GM12878 (cell line): ENCODE measurements at regions not wholly inside any gene's neighbourhood (a gene's known extent, or its start where the extent isn't known, plus 50 kb on each side); places are given as distances from the start of the nearest gene placed in this dataset.

Experiments used
- ATAC-seq: fragments of 200-7000 bp; cut with Tn5 transposase; 3 replicates; pipeline ENCODE4 v1.9.1; 2020; ENCODE audit warnings: mild to moderate bottlenecking, moderate library complexity
- BruUV-seq: library from RNA; stranded (reverse); fragments of 400-500 nt; replicated peaks from 2 replicates; lab custom pipeline; 2021; lab: Mats Ljungman, UMichigan
- CTCF ChIA-PET: fragments of 300-600 bp; sonication (Branson Sonifier 250); formaldehyde crosslinking; extraction: SDS; loops from one replicate; lab custom pipeline; 2021; ENCODE audit warnings: inconsistent platforms; lab: Yijun Ruan, JAX
- POLR2A ChIA-PET: fragments of 350-600 bp; formaldehyde crosslinking; extraction: SDS; loops from one replicate; lab custom pipeline; 2021; ENCODE audit warnings: inconsistent platforms; lab: Charles Lee
- RAD21 ChIA-PET: fragments of 300-600 bp; sonication (Branson Sonifier 250); formaldehyde crosslinking; loops from one replicate; lab custom pipeline; 2023; ENCODE audit warnings: antibody characterized with exemption; ENCODE audit not compliant: unreplicated experiment; lab: Charles Lee
- SMC1A ChIA-PET: fragments of 300-600 bp; sonication (Branson Sonifier 250); formaldehyde crosslinking; loops from one replicate; lab custom pipeline; 2023; ENCODE audit not compliant: unreplicated experiment, uncharacterized antibody; lab: Charles Lee
- DNase-seq: peaks from one replicate; pipeline ENCODE4 v3.0.0-alpha.2; 2011; ENCODE audit warnings: low read depth, low spot score
- FAIRE-seq: peaks from 3 replicates; lab custom pipeline; 2011; peaks lifted over from hg19 to GRCh38; lab: Jason Lieb, UNC
- H2AFZ ChIP-seq: 2 replicates; pipeline ENCODE4 v1.6.0; 2011; ENCODE audit warnings: low read depth, low read length, control low read depth; ENCODE audit not compliant: control insufficient read depth
- H3K27ac ChIP-seq: 2 replicates; pipeline ENCODE4 v1.5.1; 2011; ENCODE audit warnings: control low read depth; ENCODE audit not compliant: control insufficient read depth, insufficient read depth
- H3K27me3 ChIP-seq, 2 experiments: replicated peaks in 1 of 2; 2 replicates each; pipeline versions ENCODE4 v1.6.0 to v1.6.1; 2011; ENCODE audit warnings: low read length in 1 of 2; ENCODE audit not compliant: control insufficient read depth in 2 of 2, insufficient read depth in 2 of 2
- H3K36me3 ChIP-seq, 2 experiments: 2 replicates each; pipeline ENCODE4 v1.5.1; 2011; ENCODE audit warnings: low read length in 1 of 2; ENCODE audit not compliant: control insufficient read depth in 2 of 2, insufficient read depth in 2 of 2
- H3K4me1 ChIP-seq: 2 replicates; pipeline ENCODE4 v1.6.1; 2011; ENCODE audit warnings: mild to moderate bottlenecking, low read length, moderate library complexity, mixed read lengths; ENCODE audit not compliant: control insufficient read depth, insufficient read depth
- H3K4me2 ChIP-seq: 2 replicates; pipeline ENCODE4 v1.6.0; 2011; ENCODE audit warnings: control low read depth; ENCODE audit not compliant: control insufficient read depth, insufficient read depth
- H3K4me3 ChIP-seq: fragments of 200-600 bp; sonication (generic); 2 replicates; pipeline ENCODE4 v1.5.1; 2016
- H3K79me2 ChIP-seq: 2 replicates; pipeline ENCODE4 v1.6.0; 2011; ENCODE audit warnings: low read length; ENCODE audit not compliant: control insufficient read depth, insufficient read depth
- H3K9ac ChIP-seq: 2 replicates; pipeline ENCODE4 v1.8.0; 2011; ENCODE audit warnings: low read length, control low read depth, mixed read lengths; ENCODE audit not compliant: control insufficient read depth, insufficient read depth
- H3K9me3 ChIP-seq: replicated peaks from 3 replicates; pipeline ENCODE4 v1.5.1; 2011; ENCODE audit warnings: mild to moderate bottlenecking, low read length; ENCODE audit not compliant: control insufficient read depth, insufficient read depth
- H4K20me1 ChIP-seq: 2 replicates; pipeline ENCODE4 v1.6.0; 2011; ENCODE audit not compliant: control insufficient read depth, insufficient read depth
- BACH1 ChIP-seq: fragments of 450-650 bp; IDR thresholded peaks from 2 replicates; pipeline ENCODE4 v1.6.1; 2017; ENCODE audit warnings: mild to moderate bottlenecking, borderline replicate concordance
- FOXK2 ChIP-seq: fragments of 450-650 bp; IDR thresholded peaks from 2 replicates; pipeline ENCODE4 v1.6.1; 2017; ENCODE audit warnings: mild to moderate bottlenecking, moderate library complexity
- GABPA ChIP-seq: IDR thresholded peaks from 2 replicates; pipeline ENCODE4 v1.6.1; 2014; ENCODE audit warnings: antibody characterized with exemption, low read depth, mild to moderate bottlenecking, inconsistent platforms
- JUNB ChIP-seq: IDR thresholded peaks from 2 replicates; pipeline ENCODE4 v1.6.1; 2016; ENCODE audit warnings: antibody characterized with exemption, mild to moderate bottlenecking
- KAT2A ChIP-seq: conservative IDR thresholded peaks from 2 replicates; pipeline ENCODE4 v1.6.1; 2011; ENCODE audit warnings: low read depth, low read length; ENCODE audit not compliant: control insufficient read depth
- NR2F1 ChIP-seq: fragments of 450-650 bp; conservative IDR thresholded peaks from 2 replicates; pipeline ENCODE4 v1.6.1; 2017; ENCODE audit warnings: mild to moderate bottlenecking
- NRF1 ChIP-seq: conservative IDR thresholded peaks from 2 replicates; pipeline ENCODE4 v1.6.1; 2011; ENCODE audit warnings: mild to moderate bottlenecking, low read depth, low read length, improper control_type of control experiment
- POLR2AphosphoS2 ChIP-seq: IDR thresholded peaks from 2 replicates; pipeline ENCODE4 v1.6.1; 2011; ENCODE audit warnings: low read depth, mild to moderate bottlenecking, low read length, improper control_type of control experiment, moderate library complexity
- RB1 ChIP-seq: fragments of 450-650 bp; formaldehyde crosslinking; IDR thresholded peaks from 2 replicates; pipeline ENCODE4 v1.6.1; 2017; ENCODE audit warnings: mild to moderate bottlenecking, borderline replicate concordance
- SMARCA5 ChIP-seq: fragments of 450-650 bp; IDR thresholded peaks from 2 replicates; pipeline ENCODE4 v1.6.1; 2017; ENCODE audit warnings: mild to moderate bottlenecking
- SREBF1 ChIP-seq: IDR thresholded peaks from 2 replicates; pipeline ENCODE4 v1.6.1; 2012; ENCODE audit warnings: mild to moderate bottlenecking, low read length
- YBX1 ChIP-seq: fragments of 450-650 bp; IDR thresholded peaks from 2 replicates; pipeline ENCODE4 v1.6.1; 2016; ENCODE audit warnings: antibody characterized with exemption
- ZBED1 ChIP-seq: IDR thresholded peaks from 2 replicates; pipeline ENCODE4 v1.6.1; 2016; ENCODE audit warnings: borderline replicate concordance
- whole genome bisulfite sequencing: methylation state at CpG from one replicate; pipeline ENCODE4 v1.1.6; 2016; ENCODE audit warnings: low lambda C conversion rate; ENCODE audit not compliant: insufficient replicate concordance, insufficient coverage; ENCODE audit errors: missing lambda C conversion rate; 5-methylcytosine and 5-hydroxymethylcytosine counted together
- in situ Hi-C: fragments of 300-500 bp; cut with MboI; formaldehyde crosslinking; loops from 9 replicates; pipeline ENCODE4 v1.14.3; 2018; ENCODE audit warnings: mixed read lengths
- intact Hi-C: fragments of 100-400 bp; cut with micrococcal nuclease; formaldehyde crosslinking; loops from one replicate; pipeline ENCODE4 v1.14.2; 2022; ENCODE audit not compliant: unreplicated experiment

- Histone ChIP-seq H3K27me3 (no peaks in the 10 kb centered on the region), H3K4me3 (no peak overlapping the region), H3K36me3 (no peaks in the 10 kb centered on the region), H3K4me1 (no peaks in the 10 kb centered on the region), H3K9ac (no peak overlapping the region), H3K9me3 (no peaks in the 10 kb centered on the region; the same call in 2 of the 3 replicates), H4K20me1 (no peaks in the 10 kb centered on the region), H3K4me2 (no peak overlapping the region), H3K79me2 (no peaks in the 10 kb centered on the region), H3K27ac (no peak overlapping the region), H2AFZ (no peak overlapping the region)
- ChIA-PET CTCF (interaction anchor here (0.7 to 1.3 kb wide), 5 partner anchors 25 to 719 kb away, joined by 3 to 8 read pairs (median 3); no protein-coding TSS in a partner anchor), RAD21 (interaction anchor here (0.5 to 0.9 kb wide), 2 partner anchors 103 to 719 kb away, joined by 3 to 4 read pairs; no protein-coding TSS in a partner anchor), POLR2A (no interaction called here), SMC1A (interaction anchor here (0.8 to 2.6 kb wide), 5 partner anchors 10 to 719 kb away, joined by 3 to 6 read pairs (median 4); no protein-coding TSS in a partner anchor)
- no peak for FAIRE-seq
- in situ Hi-C loops = no loop called here
- no TSS peak for BruUV-seq
- WGBS = 2% methylated on average over 2 of the region's 2 CpGs
- intact Hi-C loops = no loop called here
- no peak for TF ChIP-seq JUNB
- TF ChIP-seq KAT2A = no peak
- no peak for TF ChIP-seq POLR2AphosphoS2
- TF ChIP-seq FOXK2 = no peak
- no peak for TF ChIP-seq NR2F1
- no peak for TF ChIP-seq SREBF1
- TF ChIP-seq NRF1 = no peak
- no peak for TF ChIP-seq YBX1
- TF ChIP-seq SMARCA5 = no peak
- no peak for TF ChIP-seq BACH1
- no peak for TF ChIP-seq ZBED1
- no peak for TF ChIP-seq GABPA
- TF ChIP-seq RB1 = no peak
- DNase-seq = no peak
- no peak for ATAC-seq
Observed at GRCh38 chr21:20040768-20041167, 957.4 kb upstream of the NCAM2 start.
